GM20000 (cell line): ENCODE measurements at regions not wholly inside any gene's neighbourhood (a gene's known extent, or its start where the extent isn't known, plus 50 kb on each side); places are given as distances from the start of the nearest gene placed in this dataset.

Experiments used
- DNase-seq: peaks from one replicate; pipeline ENCODE4 v3.0.0; 2012; ENCODE audit warnings: low spot score
- CTCF ChIP-seq: IDR thresholded peaks from 2 replicates; pipeline ENCODE4 v1.5.1; 2012; ENCODE audit warnings: mild to moderate bottlenecking, control low read depth; ENCODE audit errors: extremely low read depth, missing control alignments

GRCh38 chr9:1404940-1405339 lies 354.8 kb downstream of the DMRT2 start:
- no peak for DNase-seq
- TF ChIP-seq CTCF: no peak

- TF ChIP-seq CTCF: no peak
- no peak for DNase-seq
Observed at GRCh38 chr9:1411826-1412225, 361.7 kb downstream of the DMRT2 start.

- DNase-seq: no peak
- no peak for TF ChIP-seq CTCF
Observed at GRCh38 chr9:1414711-1415131, 364.6 kb downstream of the DMRT2 start.

GRCh38 chr9:1415146-1415545 lies 365.0 kb downstream of the DMRT2 start:
- no peak for DNase-seq
- TF ChIP-seq CTCF: no peak

- no peak for DNase-seq
- no peak for TF ChIP-seq CTCF
Observed at GRCh38 chr9:1416261-1416660, 366.1 kb downstream of the DMRT2 start.

- no peak for DNase-seq
- TF ChIP-seq CTCF: no peak
Observed at GRCh38 chr9:1421436-1421835, 371.3 kb downstream of the DMRT2 start.

GRCh38 chr9:1427875-1428274 lies 377.7 kb downstream of the DMRT2 start:
- no peak for DNase-seq
- TF ChIP-seq CTCF: no peak

GRCh38 chr9:1429297-1429696 lies 379.1 kb downstream of the DMRT2 start:
- DNase-seq: no peak
- TF ChIP-seq CTCF: no peak
